H1 (cell line): ENCODE measurements at regions not wholly inside any gene's neighbourhood (a gene's known extent, or its start where the extent isn't known, plus 50 kb on each side); places are given as distances from the start of the nearest gene placed in this dataset.

ENCODE experiments used
- CTCF ChIA-PET: fragments of 300-600 bp; sonication (Branson Sonifier 250); formaldehyde crosslinking; loops from one replicate; lab custom pipeline; 2021; ENCODE audit not compliant: partially characterized antibody; lab: Charles Lee
- POLR2A ChIA-PET: fragments of 300-600 bp; sonication (Branson Sonifier 250); formaldehyde crosslinking; loops from one replicate; lab custom pipeline; 2021; ENCODE audit warnings: inconsistent platforms; ENCODE audit not compliant: partially characterized antibody; lab: Charles Lee
- DNase-seq, 2 experiments: peaks; one replicate each; pipeline versions ENCODE4 v3.0.0 to v3.0.0-alpha.2; 2010 to 2022; ENCODE audit warnings: low spot score in 2 of 2, low read depth in 1 of 2, mixed read lengths in 1 of 2
- FAIRE-seq: peaks from 2 replicates; lab custom pipeline; 2011; peaks lifted over from hg19 to GRCh38; lab: Jason Lieb, UNC
- H2AFZ ChIP-seq: 2 replicates; pipeline ENCODE4 v1.8.1; 2012; ENCODE audit warnings: low read length, inconsistent platforms
- H2AK5ac ChIP-seq: 2 replicates; pipeline ENCODE4 v1.6.1; 2013; ENCODE audit warnings: low read depth, low read length
- H2BK120ac ChIP-seq: replicated peaks from 2 replicates; pipeline ENCODE3; 2013; ENCODE audit warnings: low read depth, low read length, inconsistent platforms
- H2BK12ac ChIP-seq: 2 replicates; pipeline ENCODE4 v1.6.1; 2013; ENCODE audit warnings: low read depth, low read length
- H2BK15ac ChIP-seq: 2 replicates; pipeline ENCODE4 v1.6.1; 2013; ENCODE audit warnings: low read length
- H2BK20ac ChIP-seq: 2 replicates; pipeline ENCODE4 v1.6.1; 2013; ENCODE audit warnings: low read length
- H2BK5ac ChIP-seq: 2 replicates; pipeline ENCODE4 v1.6.1; 2013; ENCODE audit warnings: low read depth, low read length
- H3K14ac ChIP-seq: 2 replicates; pipeline ENCODE4 v1.6.1; 2013; ENCODE audit warnings: inconsistent platforms; ENCODE audit not compliant: insufficient read length
- H3K18ac ChIP-seq: 2 replicates; pipeline ENCODE4 v1.6.1; 2013; ENCODE audit warnings: low read length; ENCODE audit errors: extremely low read depth
- H3K23ac ChIP-seq: 2 replicates; pipeline ENCODE4 v1.6.1; 2013; ENCODE audit warnings: inconsistent platforms; ENCODE audit not compliant: insufficient read length
- H3K23me2 ChIP-seq: 2 replicates; pipeline ENCODE4 v1.6.1; 2013; ENCODE audit warnings: low read depth, low read length
- H3K27ac ChIP-seq: 2 replicates; pipeline ENCODE4 v1.6.1; 2011; ENCODE audit warnings: low read depth, low read length, inconsistent platforms
- H3K27me3 ChIP-seq, 4 experiments: replicated peaks in 1 of 4; 1 replicate in 1 of 4; 2 replicates in 3 of 4; pipeline versions ENCODE4 v1.6.1 to v1.8.1; 2011 to 2013; ENCODE audit warnings: low read length in 3 of 4, mild to moderate bottlenecking in 3 of 4, inconsistent platforms in 2 of 4, mixed read lengths in 2 of 4, moderate library complexity in 1 of 4; ENCODE audit not compliant: control insufficient read depth in 3 of 4, insufficient read depth in 3 of 4; ENCODE audit errors: extremely low read depth in 1 of 4
- H3K36me3 ChIP-seq, 4 experiments: 2 replicates each; pipeline versions ENCODE4 v1.6.1 to v1.8.1; 2011 to 2013; ENCODE audit warnings: mild to moderate bottlenecking in 4 of 4, low read length in 3 of 4, moderate library complexity in 2 of 4, control low read depth in 1 of 4, inconsistent platforms in 1 of 4; ENCODE audit not compliant: insufficient read depth in 4 of 4, control insufficient read depth in 2 of 4
- H3K4ac ChIP-seq: replicated peaks from 2 replicates; pipeline ENCODE3; 2013; ENCODE audit warnings: low read length, low read depth, mixed read lengths, inconsistent platforms; ENCODE audit not compliant: insufficient read length
- H3K4me1 ChIP-seq, 4 experiments: replicated peaks in 1 of 4; 1 replicate in 1 of 4; 2 replicates in 3 of 4; pipeline versions ENCODE4 v1.6.1 to v1.8.1; 2011 to 2013; ENCODE audit warnings: low read length in 3 of 4, inconsistent platforms in 2 of 4, mixed read lengths in 1 of 4; ENCODE audit not compliant: insufficient read depth in 4 of 4, control insufficient read depth in 3 of 4
- H3K4me2 ChIP-seq, 2 experiments: 2 replicates each; pipeline versions ENCODE4 v1.6.1 to v1.8.1; 2011 to 2013; ENCODE audit warnings: low read depth in 2 of 2, low read length in 2 of 2, control low read depth in 1 of 2, inconsistent platforms in 1 of 2, mild to moderate bottlenecking in 1 of 2; ENCODE audit not compliant: insufficient read depth in 1 of 2
- H3K4me3 ChIP-seq, 4 experiments: fragments of 200-600, 300-600 bp in 1 of 4; sonication (generic), shearing (Covaris generic), sonication (Bioruptor Twin) in 1 of 4; 2 replicates each; pipeline versions ENCODE4 v1.5.1 to v1.8.1; 2011 to 2016; ENCODE audit warnings: low read length in 4 of 4, low read depth in 3 of 4, control low read depth in 2 of 4, inconsistent platforms in 2 of 4, mild to moderate bottlenecking in 2 of 4, mixed read lengths in 1 of 4, moderate library complexity in 1 of 4; ENCODE audit not compliant: insufficient read depth in 2 of 4; ENCODE audit errors: extremely low read depth in 1 of 4
- H3K56ac ChIP-seq: replicated peaks from 2 replicates; pipeline ENCODE3; 2013; ENCODE audit warnings: low read depth, mild to moderate bottlenecking, mixed read lengths, low read length, inconsistent platforms; ENCODE audit not compliant: insufficient read length
- H3K79me1 ChIP-seq: 2 replicates; pipeline ENCODE4 v1.6.1; 2013; ENCODE audit warnings: low read depth, low read length, control low read depth
- H3K79me2 ChIP-seq, 2 experiments: 2 replicates each; pipeline versions ENCODE4 v1.6.1 to v1.8.1; 2012 to 2013; ENCODE audit warnings: low read length in 2 of 2, mild to moderate bottlenecking in 2 of 2, inconsistent platforms in 1 of 2; ENCODE audit not compliant: insufficient read depth in 2 of 2, control insufficient read depth in 1 of 2
- H3K9ac ChIP-seq, 4 experiments: replicated peaks in 1 of 4; 1 replicate in 1 of 4; 2 replicates in 3 of 4; pipeline versions ENCODE4 v1.6.1 to v1.8.1; 2011 to 2013; ENCODE audit warnings: low read depth in 3 of 4, low read length in 3 of 4, control low read depth in 2 of 4, mild to moderate bottlenecking in 2 of 4, moderate library complexity in 2 of 4, inconsistent platforms in 1 of 4; ENCODE audit errors: extremely low read depth in 1 of 4
- H3K9me3 ChIP-seq, 2 experiments: 2 replicates each; pipeline versions ENCODE4 v1.6.1 to v1.8.1; 2012 to 2013; ENCODE audit warnings: mild to moderate bottlenecking in 2 of 2, moderate library complexity in 2 of 2, control low read depth in 1 of 2, inconsistent platforms in 1 of 2, low read depth in 1 of 2, low read length in 1 of 2, mixed read lengths in 1 of 2; ENCODE audit not compliant: insufficient read depth in 2 of 2
- H4K20me1 ChIP-seq, 2 experiments: replicated peaks in 1 of 2; 2 replicates each; pipeline versions ENCODE3 to v1.8.1; 2011 to 2013; ENCODE audit warnings: inconsistent platforms in 2 of 2, low read length in 2 of 2, mild to moderate bottlenecking in 1 of 2; ENCODE audit not compliant: insufficient read depth in 2 of 2, control insufficient read depth in 1 of 2
- H4K5ac ChIP-seq: 2 replicates; pipeline ENCODE4 v1.6.1; 2013; ENCODE audit warnings: low read length, low read depth, mixed read lengths, inconsistent platforms; ENCODE audit not compliant: insufficient read length
- H4K8ac ChIP-seq: 2 replicates; pipeline ENCODE4 v1.8.0; 2013; ENCODE audit warnings: mild to moderate bottlenecking, moderate library complexity, low read length, inconsistent platforms; ENCODE audit not compliant: insufficient read depth; ENCODE audit errors: extremely low read depth
- H4K91ac ChIP-seq: replicated peaks from 2 replicates; pipeline ENCODE3; 2013; ENCODE audit warnings: low read length, mixed read lengths, inconsistent platforms; ENCODE audit not compliant: insufficient read length
- ASH2L ChIP-seq: fragments of 200-600, 300-600 bp; sonication (generic); IDR thresholded peaks from one replicate; pipeline ENCODE4 v1.7.1; 2017; ENCODE audit warnings: low read length
- GABPA ChIP-seq: IDR thresholded peaks from 2 replicates; pipeline ENCODE4 v1.6.1; 2011; ENCODE audit warnings: mild to moderate bottlenecking, low read length, moderate library complexity, borderline replicate concordance; ENCODE audit not compliant: insufficient read depth
- HDAC2 ChIP-seq, 2 experiments: fragments of 300-600 bp in 1 of 2; sonication (generic) in 1 of 2; IDR thresholded peaks; 2 replicates each; pipeline ENCODE4 v1.6.1; 2011 to 2012; ENCODE audit warnings: low read depth in 2 of 2, low read length in 2 of 2, mild to moderate bottlenecking in 2 of 2, moderate library complexity in 2 of 2, borderline replicate concordance in 1 of 2, inconsistent platforms in 1 of 2
- HDAC6 ChIP-seq: IDR thresholded peaks from one replicate; pipeline ENCODE4 v1.7.1; 2012; ENCODE audit warnings: low read depth, mild to moderate bottlenecking, inconsistent platforms, low read length, moderate library complexity
- JUND ChIP-seq: IDR thresholded peaks from 2 replicates; pipeline ENCODE4 v1.6.1; 2011; ENCODE audit warnings: mild to moderate bottlenecking, improper control_type of control experiment, low read length
- KDM5A ChIP-seq: fragments of 200-600 bp; IDR thresholded peaks from 2 replicates; pipeline ENCODE4 v1.7.1; 2012; ENCODE audit warnings: mild to moderate bottlenecking, low read length, inconsistent platforms, mixed read lengths
- PHF8 ChIP-seq: fragments of 200-600 bp; sonication (generic); conservative IDR thresholded peaks from 2 replicates; pipeline ENCODE4 v1.7.1; 2012; ENCODE audit warnings: low read depth, mild to moderate bottlenecking, inconsistent platforms, low read length, moderate library complexity
- RAD21 ChIP-seq, 2 experiments: IDR thresholded peaks in 1 of 2; conservative IDR thresholded peaks in 1 of 2; 2 replicates each; pipeline ENCODE4 v1.6.1; 2011; ENCODE audit warnings: low read depth in 2 of 2, low read length in 2 of 2, improper control_type of control experiment in 1 of 2, inconsistent platforms in 1 of 2, mild to moderate bottlenecking in 1 of 2, moderate library complexity in 1 of 2
- RBBP5 ChIP-seq: IDR thresholded peaks from 2 replicates; pipeline ENCODE4 v1.7.1; 2012; ENCODE audit warnings: low read depth, mild to moderate bottlenecking, inconsistent platforms, low read length, moderate library complexity, borderline replicate concordance
- SP1 ChIP-seq: IDR thresholded peaks from 2 replicates; pipeline ENCODE4 v1.6.1; 2011; ENCODE audit warnings: low read depth, low read length
- SRF ChIP-seq: IDR thresholded peaks from 2 replicates; pipeline ENCODE4 v1.6.1; 2011; ENCODE audit warnings: mild to moderate bottlenecking, low read depth, low read length, moderate library complexity
- TEAD4 ChIP-seq: IDR thresholded peaks from 2 replicates; pipeline ENCODE4 v1.6.1; 2012; ENCODE audit warnings: low read depth, low read length, inconsistent platforms, mixed read lengths
- WGBS, 2 experiments: shearing (Covaris generic) in 1 of 2; methylation state at CpG; one replicate each; pipeline versions ENCODE4 v1.1.6 to v1.1.7; 2013 to 2015; ENCODE audit warnings: low lambda C conversion rate in 2 of 2, mixed read lengths in 2 of 2, inconsistent platforms in 1 of 2, low coverage in 1 of 2, missing lambda C conversion rate in 1 of 2; ENCODE audit not compliant: insufficient replicate concordance in 2 of 2, insufficient coverage in 1 of 2, insufficient read length in 1 of 2; ENCODE audit errors: extremely low coverage in 1 of 2, missing lambda C conversion rate in 1 of 2; 5-methylcytosine and 5-hydroxymethylcytosine counted together

GRCh38 chr18:75141166-75141565 lies 67.8 kb downstream of the PTGR3 start:
- Histone ChIP-seq H3K27ac (no peak overlapping the region), H4K8ac (no peak overlapping the region), H4K5ac (no peak overlapping the region), H3K36me3 (no peaks in the 10 kb centered on the region), H3K18ac (no peak overlapping the region), H3K9ac (no peak overlapping the region), H3K23me2 (no peaks in the 10 kb centered on the region; the same call in 1 of the 2 replicates), H3K4me1 (no peaks in the 10 kb centered on the region), H3K23ac (no peak overlapping the region), H3K56ac (no peak overlapping the region), H3K4me2 (no peak overlapping the region), H3K79me2 (no peaks in the 10 kb centered on the region), H2BK120ac (no peak overlapping the region), H2BK5ac (no peak overlapping the region), H4K91ac (no peak overlapping the region), H3K27me3 (no peaks in the 10 kb centered on the region), H4K20me1 (no peaks in the 10 kb centered on the region), H2AK5ac (no peak overlapping the region), H3K9me3 (0 out of 4 replicates have a peak, but pooled peaks cover 0 to 4% of the 10 kb centered on the region in 2 experiments), H3K4me3 (no peak overlapping the region), H3K79me1 (no peaks in the 10 kb centered on the region), H2AFZ (no peak overlapping the region; the same call in 1 of the 2 replicates), H3K14ac (no peak overlapping the region), H2BK20ac (no peak overlapping the region), H2BK12ac (no peak overlapping the region), H2BK15ac (no peak overlapping the region), H3K4ac (no peak overlapping the region)
- WGBS, 2 experiments = 98% methylated on average over 5 of the region's 5 CpGs; no CpG with 5 or more reads in 1 of the 2 experiments
- ChIA-PET POLR2A (no interaction called here), CTCF (no interaction called here)
- TF ChIP-seq TEAD4 (no peak), RBBP5 (no peak), SRF (no peak), RAD21 (IDR thresholded peaks at IDR 0.05 in 1 of 2, conservative IDR thresholded peaks at IDR 0.05 in 1 of 2; ENCODE audit: low read depth in 2 of 2, low read length in 2 of 2) (no peak), HDAC2 (IDR thresholded peaks at IDR 0.05; ENCODE audit: borderline replicate concordance in 1 of 2, low read depth in 2 of 2, low read length in 2 of 2) (no peak), ASH2L (no peak), HDAC6 (no peak), JUND (no peak), GABPA (no peak), KDM5A (no peak), SP1 (no peak), PHF8 (no peak)
- FAIRE-seq (no peak), DNase-seq (no peak)
